ENCODE measurements at regions not wholly inside any gene's neighbourhood (a gene's known extent, or its start where the extent isn't known, plus 50 kb on each side); places are given as distances from the start of the nearest gene placed in this dataset.

- TF ChIP-seq POLR2A (IDR thresholded peaks at IDR 0.05) (no peak), CTCF (IDR thresholded peaks at IDR 0.05 in 4 of 5, conservative IDR thresholded peaks at IDR 0.05 in 1 of 5) (no peak)
These were observed 395.2 kb upstream of the AZI2 start for GRCh38 chr3:28743831-28744230.

Measured in gastrocnemius medialis (tissue), 4 donors.